Stimulated activated naive CD8-positive, alpha-beta T cell treated with anti-CD3 and anti-CD28 coated beads, Interleukin-15, Interleukin-2, amounts not matched to agents 100 U/mL and 50 U/mL, for 24 hours (primary cell): ENCODE measurements at regions not wholly inside any gene's neighbourhood (a gene's known extent, or its start where the extent isn't known, plus 50 kb on each side); places are given as distances from the start of the nearest gene placed in this dataset.

Experiments used
- ATAC-seq: fragments of 150-1000 bp; cut with Tn5 transposase; one replicate; pipeline ENCODE4 v1.10.0; 2021
- DNase-seq: peaks from one replicate; pipeline ENCODE4 v3.0.0; 2021

GRCh38 chr20:50258790-50259483, 68.3 kb downstream of the CEBPB start:
- DNase-seq (no peak), ATAC-seq (no peak)

DNA sequence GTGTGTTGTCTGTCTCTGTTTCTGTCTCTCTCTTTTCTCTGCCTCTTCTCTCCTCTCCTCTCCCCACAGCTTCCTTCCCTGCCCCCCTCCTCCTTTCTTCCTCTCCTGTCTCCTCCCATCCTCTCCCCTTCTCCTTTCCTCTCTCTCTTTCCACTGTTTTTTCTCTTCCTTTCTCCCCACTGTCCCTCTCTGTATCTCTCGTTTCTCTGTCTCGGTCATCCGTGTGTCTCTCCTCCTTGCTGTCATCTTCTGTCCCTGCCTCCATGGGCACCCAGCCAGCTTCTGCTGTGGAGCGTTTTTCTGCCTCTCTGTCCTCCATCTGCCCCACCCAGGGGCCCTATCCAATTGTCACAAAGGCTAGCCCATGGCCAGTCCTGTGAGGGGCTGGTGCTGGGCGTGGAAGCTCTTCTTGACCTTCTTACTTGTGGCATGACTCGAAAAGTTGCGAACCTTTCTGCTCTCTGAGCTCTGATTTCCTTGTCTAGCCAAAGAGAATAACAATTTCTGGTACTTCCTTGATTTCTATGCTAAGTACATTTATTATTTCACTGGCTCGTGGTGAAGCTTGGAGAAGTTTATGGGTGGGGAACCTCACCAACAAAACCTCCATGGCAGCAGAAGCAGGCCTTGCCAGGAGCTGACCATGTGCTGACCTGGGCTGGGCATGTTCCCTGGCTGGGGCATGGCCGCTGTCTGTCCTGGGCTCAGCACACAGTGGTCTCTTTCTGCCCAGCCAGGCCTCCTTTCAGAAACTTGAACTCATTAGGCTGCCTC, 69.3 kb downstream of the CEBPB start:
- ATAC-seq = no peak

GRCh38 chr20:50260479-50261221, 70.0 kb downstream of the CEBPB start:
- DNase-seq (no peak), ATAC-seq (peak; percentile 34)

More for the DNA sequence above, 69.3 kb downstream of the CEBPB start:
- no peak for DNase-seq

- DNase-seq (no peak), ATAC-seq (no peak)
Measured at GRCh38 chr20:50261471-50262212, 71.0 kb downstream of the CEBPB start.

DNA sequence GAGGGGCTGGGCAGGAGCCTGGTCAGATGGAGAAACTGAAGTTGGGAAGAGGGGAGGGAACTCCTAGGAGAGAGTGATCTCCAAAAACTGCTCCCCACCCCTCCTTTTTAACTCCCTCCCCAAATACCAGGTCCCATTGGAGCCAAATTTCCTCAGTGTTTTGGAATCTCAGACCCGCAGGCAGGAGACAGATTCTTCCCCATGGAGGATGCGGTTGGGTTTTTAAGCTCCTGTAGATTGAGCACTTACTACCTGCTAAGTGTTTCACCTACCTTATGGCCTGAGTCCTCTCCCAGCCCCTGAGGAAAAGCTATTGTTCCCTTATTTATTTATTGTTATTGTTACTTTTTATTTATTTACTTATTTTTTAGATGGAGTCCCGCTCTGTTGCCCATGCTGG, 73.2 kb downstream of the CEBPB start:
- DNase-seq = no peak
- no peak for ATAC-seq

- DNase-seq (no peak), ATAC-seq (no peak)
Measured at GRCh38 chr20:50264534-50265145, 74.0 kb downstream of the CEBPB start.

DNA sequence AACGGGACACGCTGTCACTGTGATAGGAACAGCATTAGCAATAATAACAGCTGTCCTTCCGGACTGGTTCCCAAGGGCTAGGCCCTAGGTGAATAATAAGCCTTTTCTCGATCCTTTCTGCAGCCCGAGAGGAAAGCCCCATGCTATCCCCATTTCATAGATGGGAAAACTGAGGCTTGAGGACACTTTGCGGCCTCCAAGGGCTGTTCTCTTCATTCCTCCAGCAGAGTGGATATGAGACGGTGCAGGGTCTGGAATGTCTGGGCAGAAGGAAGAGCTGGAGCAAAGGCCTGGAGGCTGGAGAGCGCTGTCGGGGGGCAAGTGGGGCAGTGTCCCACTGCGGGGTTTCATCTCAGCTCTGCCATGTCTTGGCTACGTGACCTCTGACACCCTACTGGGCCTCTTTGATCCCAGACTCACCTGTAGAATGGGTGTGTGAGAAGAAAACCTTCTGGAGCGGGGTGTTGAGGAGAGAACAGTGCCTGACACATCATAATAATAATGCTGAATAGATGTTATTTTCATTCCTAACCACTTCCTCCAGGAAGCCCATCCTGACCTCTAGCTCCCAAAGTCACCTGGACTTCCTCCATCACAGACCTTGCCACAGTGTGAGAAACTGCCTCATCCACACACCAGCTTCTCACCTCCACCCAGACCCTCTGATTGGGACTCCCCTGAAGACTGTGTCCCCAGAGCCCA, 74.8 kb downstream of the CEBPB start:
- DNase-seq (no peak), ATAC-seq (no peak)

DNA sequence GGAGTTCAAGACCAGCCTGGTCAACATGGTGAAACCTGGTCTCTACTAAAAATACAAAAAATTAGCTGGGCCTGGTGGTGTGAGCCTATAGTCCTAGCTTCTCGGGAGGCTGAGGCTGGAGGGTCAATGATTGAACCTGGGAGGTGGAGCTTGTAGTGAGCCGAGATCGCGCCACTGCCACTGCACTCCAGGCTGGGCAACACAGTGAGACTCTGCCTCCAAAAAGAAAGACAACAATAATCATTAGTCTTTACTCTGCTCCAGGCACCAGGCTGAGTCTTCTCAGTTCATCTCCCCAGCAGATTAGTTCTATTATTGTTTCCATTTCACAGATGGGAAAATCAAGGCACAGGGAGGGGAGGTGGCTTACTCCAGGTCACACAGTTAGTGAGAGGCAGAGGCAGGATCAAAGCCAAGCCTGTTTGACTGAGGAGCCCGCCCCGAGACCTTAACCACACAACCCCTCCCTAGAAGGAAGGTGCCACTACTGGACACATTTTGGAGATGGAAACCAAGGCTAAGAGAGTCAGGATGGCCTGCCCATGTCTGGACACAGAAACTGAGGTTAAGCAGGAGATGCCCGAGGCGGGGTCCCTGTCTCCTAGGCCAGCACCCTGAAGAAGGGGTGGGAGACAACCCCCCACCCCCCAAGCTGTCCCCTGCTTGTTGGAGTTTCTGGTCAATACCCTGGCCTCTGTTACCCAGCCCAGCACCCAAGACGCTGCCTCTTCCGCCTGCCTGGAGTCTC, 75.8 kb downstream of the CEBPB start:
- ATAC-seq (no peak), DNase-seq (no peak)

GRCh38 chr20:50267041-50267865, 76.6 kb downstream of the CEBPB start:
- ATAC-seq (no peak), DNase-seq (no peak)

DNA sequence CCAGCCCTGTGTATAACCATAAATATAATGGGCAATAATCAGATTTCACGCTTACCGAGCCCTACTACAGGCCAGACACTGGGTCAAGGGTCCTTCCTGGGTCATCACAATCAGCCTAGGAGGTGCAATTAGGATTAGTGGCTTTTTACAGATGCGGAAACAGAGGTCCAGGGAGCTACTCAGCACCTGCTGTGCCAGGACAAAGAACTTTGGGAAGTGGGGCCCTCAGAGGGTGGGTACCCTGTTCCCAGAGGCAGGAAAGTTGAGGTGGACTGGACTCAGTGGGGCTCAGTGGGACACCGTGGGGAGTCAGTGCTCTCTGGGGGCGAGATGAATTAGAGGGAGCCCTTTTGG, 77.2 kb downstream of the CEBPB start:
- DNase-seq = no peak
- ATAC-seq = no peak

DNA sequence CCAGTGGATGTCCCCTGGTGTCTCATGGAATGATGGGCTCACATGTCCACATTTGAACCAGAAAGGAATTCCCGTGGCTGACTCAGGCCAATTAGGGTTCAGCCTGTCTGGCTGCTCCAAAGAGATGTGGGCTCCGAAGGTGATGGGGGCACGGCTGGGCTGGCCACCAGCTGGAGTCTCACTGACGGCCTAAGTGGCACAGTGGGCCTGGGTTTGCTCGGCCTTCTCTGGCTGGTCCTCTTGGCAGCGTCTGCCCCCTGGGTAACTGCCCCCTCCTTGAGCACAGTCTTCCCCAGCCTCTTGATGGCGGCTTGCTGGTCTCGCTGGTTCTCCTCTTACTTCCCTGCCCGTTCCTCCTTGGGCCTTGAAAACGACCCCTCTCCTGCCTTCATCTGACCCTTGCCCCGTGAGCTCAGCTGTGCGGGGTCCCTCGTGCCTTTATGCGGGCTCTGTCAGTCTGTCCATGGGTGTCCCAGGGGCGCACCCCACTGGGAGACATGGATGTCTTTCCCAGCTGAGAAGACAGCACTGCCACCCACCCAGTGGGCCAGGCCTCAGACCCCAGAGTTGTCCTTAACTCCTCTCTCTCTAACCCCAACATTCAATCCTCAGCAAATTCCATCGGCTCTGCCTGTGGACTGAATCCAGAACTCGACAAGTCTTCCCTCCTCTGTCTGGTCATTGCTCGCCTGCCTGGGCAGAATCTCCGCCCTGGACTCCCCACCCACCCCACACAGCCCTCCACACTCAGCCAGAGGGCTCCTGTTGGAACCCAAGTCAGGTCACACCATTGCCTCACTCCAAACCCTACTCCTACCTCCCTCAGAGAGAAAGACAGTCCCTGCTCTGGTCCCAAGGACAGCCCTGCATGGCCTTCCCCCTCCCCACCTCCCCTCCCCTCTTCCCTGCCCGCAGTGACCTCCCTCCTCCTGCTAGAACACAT, 78.7 kb downstream of the CEBPB start:
- DNase-seq = no peak
- no peak for ATAC-seq

DNA sequence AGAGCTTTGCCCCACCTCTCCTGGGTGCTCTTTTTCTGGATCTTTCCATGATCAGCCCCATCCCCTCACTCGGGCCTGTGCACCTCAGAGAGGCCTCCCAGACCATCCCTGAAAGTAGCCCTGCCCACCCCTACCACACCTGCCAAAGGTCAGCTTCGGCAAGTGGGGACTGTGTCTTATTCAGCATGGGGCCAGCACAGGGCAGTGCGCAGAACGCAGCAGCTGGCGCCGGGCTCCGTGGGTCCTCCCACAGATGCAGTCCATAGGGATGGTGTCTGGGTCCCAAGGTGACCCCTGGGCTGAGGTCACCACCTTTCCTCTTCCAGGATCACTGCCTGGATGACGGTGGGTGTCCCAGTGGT, 79.4 kb downstream of the CEBPB start:
- ATAC-seq = no peak
- DNase-seq = no peak

- ATAC-seq (no peak), DNase-seq (no peak)
Measured at GRCh38 chr20:50270569-50270968, 79.9 kb downstream of the CEBPB start.

DNA sequence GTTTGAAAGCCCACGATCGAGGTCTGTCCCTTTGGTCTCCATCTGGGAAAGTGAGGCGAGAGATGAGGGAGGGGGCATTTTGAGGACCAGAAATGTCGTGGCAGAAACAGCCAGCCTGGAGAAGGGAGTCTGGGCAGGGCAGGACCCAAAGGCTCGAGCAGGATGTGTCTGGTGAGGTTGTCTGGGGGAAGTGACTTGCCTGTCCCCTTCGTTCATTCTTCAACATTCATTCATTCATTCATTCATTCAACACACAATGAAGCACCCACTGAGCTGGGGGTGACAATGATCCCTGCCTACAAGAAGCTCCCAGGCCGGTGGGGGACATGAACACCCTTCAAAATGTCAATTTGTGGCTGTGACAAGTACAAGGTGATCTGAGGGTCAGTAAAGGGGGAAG, 80.5 kb downstream of the CEBPB start:
- DNase-seq = no peak
- no peak for ATAC-seq

DNA sequence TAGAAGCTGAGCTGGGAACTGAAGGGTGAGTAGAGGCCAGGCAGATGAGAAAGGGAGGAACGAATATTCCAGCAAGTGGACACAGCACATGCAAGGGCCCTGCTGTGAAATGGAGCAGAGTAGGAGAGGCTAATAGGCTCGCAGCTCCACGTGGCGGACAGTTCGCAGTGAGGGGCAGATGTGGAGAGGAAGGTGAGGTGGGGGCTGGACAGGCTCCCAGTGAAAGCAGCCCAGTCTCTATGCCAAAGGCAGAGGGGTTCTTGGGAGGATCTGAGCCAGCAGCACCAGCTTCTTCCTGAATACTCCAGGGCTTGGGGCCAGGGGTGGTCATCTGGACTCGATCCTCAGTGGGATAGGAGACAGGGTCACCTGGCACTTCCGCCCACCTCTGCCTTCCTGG, 81.0 kb downstream of the CEBPB start:
- no peak for DNase-seq
- ATAC-seq = no peak

GRCh38 chr20:50272030-50272723, 81.5 kb downstream of the CEBPB start:
- no peak for DNase-seq

DNA sequence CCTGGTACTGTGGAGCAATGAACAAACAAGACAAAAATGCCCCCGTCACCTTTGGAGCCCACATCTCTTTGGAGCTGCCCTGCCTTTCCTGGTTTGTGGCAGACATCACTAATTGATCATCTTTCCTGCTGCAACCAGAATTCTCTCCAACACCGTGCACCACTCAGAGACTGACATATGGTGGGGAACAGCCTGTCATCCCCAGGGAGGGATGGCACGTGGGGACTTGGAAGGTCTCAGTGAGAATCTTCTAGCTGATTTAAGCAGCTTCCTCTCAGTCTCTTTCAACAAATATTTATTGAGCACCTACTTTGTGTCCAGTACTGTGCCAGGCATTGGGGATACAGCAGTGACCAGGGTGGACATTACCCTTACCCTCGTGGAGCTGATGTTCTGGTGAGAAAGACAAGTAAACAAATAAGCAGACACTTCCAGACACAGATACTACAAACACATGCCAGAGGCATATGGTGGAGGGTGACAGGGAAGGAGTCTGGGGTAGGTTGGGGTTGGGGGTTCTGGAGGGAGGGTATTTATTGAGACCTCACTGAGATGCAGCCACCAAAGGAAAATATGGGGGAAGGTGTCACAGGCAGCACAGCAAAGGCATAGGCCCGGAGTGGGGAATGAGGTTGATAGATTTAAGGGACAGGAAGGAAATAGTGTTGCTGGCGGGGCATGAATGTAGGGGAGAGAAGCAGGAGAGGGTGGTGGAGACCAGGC, 82.3 kb downstream of the CEBPB start:
- no peak for ATAC-seq

More at GRCh38 chr20:50272030-50272723, 81.5 kb downstream of the CEBPB start:
- ATAC-seq = no peak

More for the DNA sequence above, 82.3 kb downstream of the CEBPB start:
- no peak for DNase-seq
